Smooth muscle cell (in vitro differentiated cells): ENCODE measurements at regions not wholly inside any gene's neighbourhood (a gene's known extent, or its start where the extent isn't known, plus 50 kb on each side); places are given as distances from the start of the nearest gene placed in this dataset.

Experiments
- DNase-seq: peaks from one replicate; lab custom pipeline; 2025; ENCODE audit not compliant: unreplicated experiment; lab: John Stamatoyannopoulos, UW
- H2AFZ ChIP-seq: fragments of 200-600 bp; sonication (generic); 2 replicates; pipeline ENCODE4 v1.6.0; 2016; ENCODE audit warnings: antibody characterized with exemption, low read depth, mild to moderate bottlenecking
- H3F3A ChIP-seq: fragments of 200-600 bp; sonication (generic); 2 replicates; pipeline ENCODE4 v1.6.0; 2017; ENCODE audit warnings: antibody characterized with exemption, low read depth
- H3K27ac ChIP-seq: fragments of 200-600 bp; sonication (generic); 2 replicates; pipeline ENCODE4 v1.5.1; 2016; ENCODE audit warnings: low read depth, mild to moderate bottlenecking
- H3K27me3 ChIP-seq: fragments of 200-600 bp; sonication (generic); 2 replicates; pipeline ENCODE4 v1.6.1; 2016; ENCODE audit warnings: low read depth, mild to moderate bottlenecking
- H3K36me3 ChIP-seq: fragments of 200-600 bp; sonication (generic); 2 replicates; pipeline ENCODE4 v1.5.1; 2016; ENCODE audit warnings: low read depth
- H3K4me1 ChIP-seq: fragments of 200-600 bp; sonication (generic); 2 replicates; pipeline ENCODE4 v1.5.1; 2016; ENCODE audit warnings: low read depth
- H3K4me2 ChIP-seq: fragments of 200-600 bp; sonication (generic); 2 replicates; pipeline ENCODE4 v1.6.0; 2016; ENCODE audit warnings: mild to moderate bottlenecking
- H3K4me3 ChIP-seq: fragments of 200-600 bp; sonication (generic); 2 replicates; pipeline ENCODE4 v1.5.1; 2016; ENCODE audit warnings: mild to moderate bottlenecking
- H3K79me2 ChIP-seq: fragments of 200-600 bp; sonication (generic); 2 replicates; pipeline ENCODE4 v1.6.0; 2016; ENCODE audit warnings: low read depth, mild to moderate bottlenecking
- H3K9ac ChIP-seq: fragments of 200-600 bp; sonication (generic); 2 replicates; pipeline ENCODE4 v1.6.0; 2016; ENCODE audit warnings: low read depth
- H3K9me3 ChIP-seq: fragments of 200-600 bp; sonication (generic); replicated peaks from 2 replicates; pipeline ENCODE4 v1.5.1; 2016; ENCODE audit warnings: low read depth
- H4K20me1 ChIP-seq: fragments of 200-600 bp; sonication (generic); 2 replicates; pipeline ENCODE4 v1.6.0; 2016; ENCODE audit warnings: low read depth
- CTCF ChIP-seq: fragments of 200-600 bp; sonication (generic); IDR thresholded peaks from 2 replicates; pipeline ENCODE4 v1.5.1; 2017; ENCODE audit warnings: borderline replicate concordance, mild to moderate bottlenecking, antibody characterized with exemption; ENCODE audit not compliant: insufficient read depth, poor library complexity, severe bottlenecking
- WGBS: methylation state at CpG from one replicate; pipeline ENCODE4 v1.1.7; 2016; ENCODE audit warnings: low lambda C conversion rate; 5-methylcytosine and 5-hydroxymethylcytosine counted together

GRCh38 chr12:17665839-17666238 lies 424.2 kb downstream of the RERGL start:
- Histone ChIP-seq H3K36me3 (no peaks in the 10 kb centered on the region), H3K9ac (no peak overlapping the region), H3K9me3 (no peaks in the 10 kb centered on the region), H3K4me2 (no peak overlapping the region), H3K4me3 (no peak overlapping the region), H3K79me2 (no peaks in the 10 kb centered on the region), H3K27ac (no peak overlapping the region), H3K4me1 (no peaks in the 10 kb centered on the region), H2AFZ (no peak overlapping the region), H3F3A (no peaks in the 10 kb centered on the region), H4K20me1 (no peaks in the 10 kb centered on the region), H3K27me3 (no peaks in the 10 kb centered on the region)
- TF ChIP-seq CTCF: no peak
- DNase-seq: no peak
- 92% methylated on average over 9 of the region's 9 CpGs for WGBS

- Histone ChIP-seq H3K9ac (no peak overlapping the region), H3F3A (no peaks in the 10 kb centered on the region), H3K4me1 (no peaks in the 10 kb centered on the region), H4K20me1 (no peaks in the 10 kb centered on the region), H2AFZ (no peak overlapping the region), H3K9me3 (no peaks in the 10 kb centered on the region), H3K27me3 (no peaks in the 10 kb centered on the region), H3K27ac (no peak overlapping the region), H3K4me2 (no peak overlapping the region), H3K36me3 (no peaks in the 10 kb centered on the region), H3K79me2 (no peaks in the 10 kb centered on the region), H3K4me3 (no peak overlapping the region)
- TF ChIP-seq CTCF: no peak
- no peak for DNase-seq
- 21% methylated on average over 1 of the region's 1 CpG for WGBS
Observed at GRCh38 chr12:17661250-17661649, 428.7 kb downstream of the RERGL start.

GRCh38 chr12:17652436-17652835 lies 437.6 kb downstream of the RERGL start:
- Histone ChIP-seq H3K36me3 (no peaks in the 10 kb centered on the region), H3K79me2 (no peaks in the 10 kb centered on the region), H4K20me1 (no peaks in the 10 kb centered on the region), H2AFZ (no peak overlapping the region), H3K27me3 (no peaks in the 10 kb centered on the region), H3K9ac (no peak overlapping the region), H3K4me2 (no peak overlapping the region), H3K4me3 (no peak overlapping the region), H3F3A (no peaks in the 10 kb centered on the region), H3K9me3 (no peaks in the 10 kb centered on the region), H3K27ac (no peak overlapping the region), H3K4me1 (no peaks in the 10 kb centered on the region)
- WGBS: 77% methylated on average over 2 of the region's 2 CpGs
- no peak for DNase-seq
- no peak for TF ChIP-seq CTCF

GRCh38 chr12:17642340-17642650 lies 447.7 kb downstream of the RERGL start:
- TF ChIP-seq CTCF: no peak
- H3K9me3 ChIP-seq: no peaks in the 10 kb centered on the region
- no peaks in the 10 kb centered on the region for H4K20me1 ChIP-seq
- no peak overlapping the region for H3K4me3 ChIP-seq
- peak overlapping the region; percentile 82 for H3K4me2 ChIP-seq
- H3K9ac ChIP-seq: no peak overlapping the region
- no peaks in the 10 kb centered on the region for H3K4me1 ChIP-seq
- DNase-seq: no peak
- no peaks in the 10 kb centered on the region for H3K36me3 ChIP-seq
- H3K27me3 ChIP-seq: peaks cover 11% of the 10 kb centered on the region
- H3K79me2 ChIP-seq: no peaks in the 10 kb centered on the region
- WGBS: 30% methylated on average over 3 of the region's 3 CpGs
- H2AFZ ChIP-seq: peak overlapping the region; percentile 79
- no peak overlapping the region for H3K27ac ChIP-seq
- H3F3A ChIP-seq: no peaks in the 10 kb centered on the region
